B cell (primary cell): ENCODE measurements at regions not wholly inside any gene's neighbourhood (a gene's known extent, or its start where the extent isn't known, plus 50 kb on each side); places are given as distances from the start of the nearest gene placed in this dataset.

ENCODE experiments used
- ATAC-seq: fragments of 200-7000 bp; cut with Tn5 transposase; one replicate; pipeline ENCODE4 v1.10.0; 2021; ENCODE audit warnings: low read depth, mild to moderate bottlenecking, moderate number of reproducible peaks, moderate library complexity
- CTCF ChIA-PET: fragments of 350-600 bp; sonication (Branson Sonifier 250); formaldehyde crosslinking; loops from one replicate; lab custom pipeline; 2021; ENCODE audit warnings: antibody characterized with exemption, inconsistent platforms; lab: Charles Lee
- POLR2A ChIA-PET: fragments of 350-600 bp; sonication (Branson Sonifier 250); formaldehyde crosslinking; loops from one replicate; lab custom pipeline; 2021; ENCODE audit warnings: antibody characterized with exemption; lab: Charles Lee
- DNase-seq: peaks from one replicate; pipeline ENCODE4 v3.0.0; 2013
- H2AFZ ChIP-seq: 2 replicates; pipeline ENCODE4 v1.6.1; 2012; ENCODE audit warnings: mild to moderate bottlenecking, low read depth, low read length; ENCODE audit not compliant: insufficient read depth, poor library complexity, severe bottlenecking
- H3K27ac ChIP-seq, 2 donors: 1 replicate in 1 of 2; 2 replicates in 1 of 2; pipeline ENCODE4 v1.5.1; 2012 to 2013; ENCODE audit warnings: low read length in 2 of 2, mild to moderate bottlenecking in 2 of 2, moderate library complexity in 1 of 2
- H3K27me3 ChIP-seq, 4 experiments: fragments of 200-600 bp in 1 of 4; sonication (generic) in 1 of 4; replicated peaks in 1 of 4; 1 replicate in 2 of 4; 2 replicates in 2 of 4; pipeline versions ENCODE4 v1.6.1 to v1.7.0; 2013 to 2016; ENCODE audit warnings: low read length in 3 of 4, mild to moderate bottlenecking in 2 of 4, mixed read lengths in 1 of 4, moderate library complexity in 1 of 4; ENCODE audit not compliant: insufficient read depth in 4 of 4, control insufficient read depth in 3 of 4; ENCODE audit errors: control extremely low read depth in 1 of 4
- H3K36me3 ChIP-seq, 2 experiments: replicated peaks in 1 of 2; 1 replicate in 1 of 2; 2 replicates in 1 of 2; pipeline versions ENCODE4 v1.6.1 to v1.7.1; 2013; ENCODE audit warnings: low read length in 1 of 2; ENCODE audit not compliant: insufficient read depth in 2 of 2, control insufficient read depth in 1 of 2; ENCODE audit errors: control extremely low read depth in 1 of 2, extremely low read depth in 1 of 2
- H3K4me1 ChIP-seq, 2 donors: fragments of 200-600 bp in 1 of 2; sonication (generic) in 1 of 2; 1 replicate in 1 of 2; 2 replicates in 1 of 2; pipeline versions ENCODE4 v1.5.1 to v1.6.1; 2013 to 2017; ENCODE audit warnings: low read length in 2 of 2; ENCODE audit not compliant: control insufficient read depth in 2 of 2, insufficient read depth in 2 of 2
- H3K4me2 ChIP-seq: replicated peaks from 2 replicates; pipeline ENCODE3; 2012; ENCODE audit warnings: mild to moderate bottlenecking, low read depth, low read length; ENCODE audit not compliant: poor library complexity, severe bottlenecking
- H3K4me3 ChIP-seq, 5 experiments: fragments of 200-600 bp in 1 of 5; sonication (generic) in 1 of 5; 1 replicate in 3 of 5; 2 replicates in 2 of 5; pipeline versions ENCODE4 v1.5.1 to v1.7.0; 2011 to 2016; ENCODE audit warnings: low read length in 4 of 5, mild to moderate bottlenecking in 4 of 5, low read depth in 2 of 5, control low read depth in 1 of 5, moderate library complexity in 1 of 5; ENCODE audit not compliant: insufficient read depth in 1 of 5; ENCODE audit errors: control extremely low read depth in 1 of 5, extremely low read depth in 1 of 5
- H3K79me2 ChIP-seq: fragments of 200-600 bp; sonication (generic); one replicate; pipeline ENCODE4 v1.6.0; 2016; ENCODE audit warnings: low read length; ENCODE audit not compliant: control insufficient read depth, insufficient read depth
- H3K9ac ChIP-seq: fragments of 200-600 bp; sonication (generic); 2 replicates; pipeline ENCODE4 v1.6.1; 2017; ENCODE audit warnings: mild to moderate bottlenecking, low read length, moderate library complexity
- H3K9me3 ChIP-seq, 3 donors: one replicate each; pipeline versions ENCODE4 v1.6.1 to v1.7.1; 2013; ENCODE audit warnings: low read length in 2 of 3; ENCODE audit not compliant: control insufficient read depth in 2 of 3, insufficient read depth in 1 of 3; ENCODE audit errors: control extremely low read depth in 1 of 3
- H4K20me1 ChIP-seq: 2 replicates; pipeline ENCODE4 v1.6.0; 2012; ENCODE audit warnings: mild to moderate bottlenecking, low read length; ENCODE audit not compliant: insufficient read depth, control insufficient read depth, poor library complexity, severe bottlenecking
- H3K27ac Mint-ChIP-seq: one replicate; pipeline ENCODE4 v1.8.0; 2021; ENCODE audit warnings: mixed read lengths
- H3K27me3 Mint-ChIP-seq: one replicate; pipeline ENCODE4 v1.8.0; 2021; ENCODE audit warnings: mixed read lengths
- H3K4me1 Mint-ChIP-seq: one replicate; pipeline ENCODE4 v1.8.0; 2021; ENCODE audit warnings: mixed read lengths
- H3K4me3 Mint-ChIP-seq: one replicate; pipeline ENCODE4 v1.8.0; 2021; ENCODE audit warnings: mixed read lengths
- H3K9me3 Mint-ChIP-seq: one replicate; pipeline ENCODE4 v1.8.0; 2022; ENCODE audit warnings: mixed read lengths; ENCODE audit not compliant: insufficient read depth
- EZH2 ChIP-seq: IDR thresholded peaks from 2 replicates; pipeline ENCODE4 v1.6.1; 2012; ENCODE audit warnings: borderline replicate concordance, low read depth, mild to moderate bottlenecking, moderate library complexity, low read length; ENCODE audit not compliant: insufficient read depth, poor library complexity, severe bottlenecking
- WGBS: methylation state at CpG from one replicate; pipeline ENCODE4 v1.1.5; 2013; ENCODE audit warnings: missing lambda C conversion rate; ENCODE audit not compliant: insufficient coverage; 5-methylcytosine and 5-hydroxymethylcytosine counted together
- intact Hi-C: fragments of 100-400 bp; cut with micrococcal nuclease; formaldehyde crosslinking; loops from one replicate; pipeline ENCODE4 v1.10.0; 2022
- TF ChIP-seq, protein P1 (sequence below): fragments of 200-600 bp; IDR thresholded peaks from one replicate; pipeline ENCODE4 v1.8.0; 2022; ENCODE audit warnings: antibody characterized with exemption, mild to moderate bottlenecking

DNA sequence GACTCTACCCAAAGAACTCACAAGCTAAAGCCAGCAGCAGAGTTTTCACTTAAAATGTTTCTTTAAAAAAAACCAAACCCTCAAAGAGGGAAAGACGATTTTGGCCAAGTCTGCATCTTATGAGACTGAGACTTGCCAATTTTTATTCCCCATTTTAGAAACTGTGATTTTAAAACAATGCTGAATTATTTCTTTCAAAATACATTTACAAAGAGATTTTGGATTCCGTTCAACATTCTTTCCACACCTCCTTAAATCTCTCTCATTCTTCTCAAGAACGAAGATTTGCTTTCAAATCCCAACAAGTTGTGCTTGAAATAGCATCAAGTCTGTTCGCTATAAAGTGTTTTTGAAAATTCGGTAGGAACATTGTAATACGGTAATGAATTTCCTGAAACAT, 133.9 kb upstream of the VANGL1 start:
- TF ChIP-seq, protein P1, sequence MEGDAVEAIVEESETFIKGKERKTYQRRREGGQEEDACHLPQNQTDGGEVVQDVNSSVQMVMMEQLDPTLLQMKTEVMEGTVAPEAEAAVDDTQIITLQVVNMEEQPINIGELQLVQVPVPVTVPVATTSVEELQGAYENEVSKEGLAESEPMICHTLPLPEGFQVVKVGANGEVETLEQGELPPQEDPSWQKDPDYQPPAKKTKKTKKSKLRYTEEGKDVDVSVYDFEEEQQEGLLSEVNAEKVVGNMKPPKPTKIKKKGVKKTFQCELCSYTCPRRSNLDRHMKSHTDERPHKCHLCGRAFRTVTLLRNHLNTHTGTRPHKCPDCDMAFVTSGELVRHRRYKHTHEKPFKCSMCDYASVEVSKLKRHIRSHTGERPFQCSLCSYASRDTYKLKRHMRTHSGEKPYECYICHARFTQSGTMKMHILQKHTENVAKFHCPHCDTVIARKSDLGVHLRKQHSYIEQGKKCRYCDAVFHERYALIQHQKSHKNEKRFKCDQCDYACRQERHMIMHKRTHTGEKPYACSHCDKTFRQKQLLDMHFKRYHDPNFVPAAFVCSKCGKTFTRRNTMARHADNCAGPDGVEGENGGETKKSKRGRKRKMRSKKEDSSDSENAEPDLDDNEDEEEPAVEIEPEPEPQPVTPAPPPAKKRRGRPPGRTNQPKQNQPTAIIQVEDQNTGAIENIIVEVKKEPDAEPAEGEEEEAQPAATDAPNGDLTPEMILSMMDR: no peak
- TF ChIP-seq EZH2: no peak
- intact Hi-C loops: no loop called here

DNA sequence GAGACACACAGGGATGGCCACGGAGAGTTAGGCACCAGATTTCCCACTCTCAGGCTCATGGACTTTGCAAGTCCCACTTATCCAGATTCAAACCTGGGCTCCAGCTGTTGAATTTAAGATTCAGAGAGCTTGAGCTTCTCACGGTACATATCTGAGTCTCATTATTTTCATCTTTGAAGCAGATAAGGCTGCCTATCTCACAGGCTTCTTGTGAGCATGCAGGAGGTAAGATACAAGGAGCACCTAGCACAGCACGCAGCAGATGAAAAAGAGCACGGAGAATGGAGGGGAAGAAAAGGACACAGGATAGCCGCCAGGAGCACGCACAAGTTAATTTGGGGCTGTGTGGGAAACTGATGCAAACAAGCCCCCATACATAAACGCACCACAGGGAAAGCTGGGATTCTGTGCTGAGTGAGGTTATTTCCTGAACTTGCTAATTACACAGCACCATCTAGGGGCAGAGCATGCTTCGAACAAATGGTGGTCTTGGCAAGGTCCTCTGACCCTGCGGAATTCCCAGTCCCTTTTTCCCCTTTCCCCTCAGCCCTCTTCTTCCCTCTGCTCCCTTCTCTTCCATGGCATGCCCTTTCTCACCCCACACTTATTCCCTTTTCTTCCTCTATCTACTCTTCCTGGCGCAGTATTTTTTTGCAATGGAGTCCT, 134.7 kb upstream of the VANGL1 start:
- no peak overlapping the region for H3K27ac Mint-ChIP-seq
- Histone ChIP-seq H3K4me3 (no peak overlapping the region), H2AFZ (no peak overlapping the region), H3K79me2 (no peaks in the 10 kb centered on the region), H3K9ac (no peak overlapping the region), H3K4me1 (no peaks in the 10 kb centered on the region), H4K20me1 (no peaks in the 10 kb centered on the region), H3K36me3 (no peaks in the 10 kb centered on the region), H3K9me3 (peaks cover 0 to 6% (median 1%) of the 10 kb centered on the region in 3 donors), H3K4me2 (no peak overlapping the region), H3K27ac (no peak overlapping the region), H3K27me3 (no peaks in the 10 kb centered on the region)
- intact Hi-C loops: no loop called here
- CTCF ChIA-PET: no interaction called here
- ATAC-seq: no peak
- TF ChIP-seq EZH2: no peak
- TF ChIP-seq, protein P1: no peak
- POLR2A ChIA-PET: no interaction called here
- no peak for DNase-seq
- H3K4me3 Mint-ChIP-seq: no peak overlapping the region
- no peaks in the 10 kb centered on the region for H3K4me1 Mint-ChIP-seq
- 56% methylated on average over 6 of the region's 10 CpGs for WGBS
- peaks cover 10% of the 10 kb centered on the region for H3K27me3 Mint-ChIP-seq
- no peaks in the 10 kb centered on the region for H3K9me3 Mint-ChIP-seq

More for the DNA sequence above, 133.9 kb upstream of the VANGL1 start:
- H3K27ac Mint-ChIP-seq: no peak overlapping the region
- H3K4me2 ChIP-seq: no peak overlapping the region
- H3K4me1 Mint-ChIP-seq: no peaks in the 10 kb centered on the region
- ChIA-PET POLR2A (no interaction called here), CTCF (no interaction called here)
- no peaks in the 10 kb centered on the region for H4K20me1 ChIP-seq
- H3K27me3 Mint-ChIP-seq: peaks cover 10% of the 10 kb centered on the region
- no peak overlapping the region for H2AFZ ChIP-seq
- H3K4me3 Mint-ChIP-seq: no peak overlapping the region
- H3K9me3 ChIP-seq: peaks cover 0 to 6% (median 0%) of the 10 kb centered on the region in 3 donors
- no peak overlapping the region for H3K4me3 ChIP-seq
- no peaks in the 10 kb centered on the region for H3K4me1 ChIP-seq
- no peak overlapping the region for H3K9ac ChIP-seq
- H3K9me3 Mint-ChIP-seq: no peaks in the 10 kb centered on the region
- no peaks in the 10 kb centered on the region for H3K79me2 ChIP-seq
- ATAC-seq (no peak), DNase-seq (no peak)
- no peaks in the 10 kb centered on the region for H3K36me3 ChIP-seq
- no CpG with 5 or more reads among the region's 6 CpGs for WGBS
- no peaks in the 10 kb centered on the region for H3K27me3 ChIP-seq
- H3K27ac ChIP-seq: no peak overlapping the region
